HG02870 (cell line): ENCODE measurements at regions not wholly inside any gene's neighbourhood (a gene's known extent, or its start where the extent isn't known, plus 50 kb on each side); places are given as distances from the start of the nearest gene placed in this dataset.
"Not testable (repeated sequence)": the region's sequence is repeated elsewhere in the genome, so short reads cannot be mapped to it uniquely, and the experiment has no call there.

ENCODE experiments used
- ATAC-seq: cut with Tn5 transposase; IDR thresholded peaks from one replicate; pipeline ENCODE4 v1.9.1; 2021; ENCODE audit warnings: mild to moderate bottlenecking, moderate library complexity; ENCODE audit not compliant: unreplicated experiment

GRCh38 chr9:33734941-33735835 lies 60.2 kb upstream of the PRSS3 start:
- ATAC-seq = not testable (repeated sequence)

- ATAC-seq = no peak
Measured at GRCh38 chr9:33737811-33738606, 57.4 kb upstream of the PRSS3 start.

- no peak for ATAC-seq
Measured at GRCh38 chr9:33739398-33739797, 56.0 kb upstream of the PRSS3 start.

GRCh38 chr9:33740075-33740474 lies 55.3 kb upstream of the PRSS3 start:
- ATAC-seq = no peak

- ATAC-seq = not testable (repeated sequence)
Measured at GRCh38 chr9:33740958-33741357, 54.4 kb upstream of the PRSS3 start.

- no peak for ATAC-seq
Measured at GRCh38 chr9:33742051-33742450, 53.3 kb upstream of the PRSS3 start.

GRCh38 chr9:33742519-33742918 lies 52.8 kb upstream of the PRSS3 start:
- ATAC-seq = no peak
